T-helper 1 cell (primary cell): ENCODE measurements at regions not wholly inside any gene's neighbourhood (a gene's known extent, or its start where the extent isn't known, plus 50 kb on each side); places are given as distances from the start of the nearest gene placed in this dataset.

Experiments
- DNase-seq, 5 donors: peaks; one replicate each; pipeline ENCODE4 v3.0.0-alpha.2; 2012 to 2020

DNA sequence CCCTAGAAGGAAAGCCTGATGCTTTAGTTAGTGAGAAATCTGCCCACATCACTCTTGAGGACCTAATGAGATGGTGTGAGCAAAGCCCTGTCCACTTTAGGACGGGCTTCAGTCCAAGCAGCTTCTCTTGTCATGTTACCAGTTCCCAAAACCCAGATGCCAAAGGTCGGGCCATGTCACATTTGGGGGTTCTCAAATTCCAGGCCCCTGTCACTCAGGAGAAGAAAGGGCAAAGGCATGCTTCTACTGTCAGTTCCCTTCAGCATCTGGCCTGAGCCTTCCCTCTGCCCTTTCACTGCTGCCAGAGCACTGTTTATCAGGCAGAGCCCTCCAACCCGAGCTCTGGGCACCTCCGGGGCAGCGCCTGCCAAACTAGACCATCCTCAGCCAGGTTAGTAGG is 556.0 kb downstream of the BNC2 start:
- no peak for DNase-seq

- DNase-seq = no peak
These were observed 554.8 kb downstream of the BNC2 start for GRCh38 chr9:16315720-16316119.

GRCh38 chr9:16316456-16316855 is 554.0 kb downstream of the BNC2 start:
- no peak for DNase-seq

DNA sequence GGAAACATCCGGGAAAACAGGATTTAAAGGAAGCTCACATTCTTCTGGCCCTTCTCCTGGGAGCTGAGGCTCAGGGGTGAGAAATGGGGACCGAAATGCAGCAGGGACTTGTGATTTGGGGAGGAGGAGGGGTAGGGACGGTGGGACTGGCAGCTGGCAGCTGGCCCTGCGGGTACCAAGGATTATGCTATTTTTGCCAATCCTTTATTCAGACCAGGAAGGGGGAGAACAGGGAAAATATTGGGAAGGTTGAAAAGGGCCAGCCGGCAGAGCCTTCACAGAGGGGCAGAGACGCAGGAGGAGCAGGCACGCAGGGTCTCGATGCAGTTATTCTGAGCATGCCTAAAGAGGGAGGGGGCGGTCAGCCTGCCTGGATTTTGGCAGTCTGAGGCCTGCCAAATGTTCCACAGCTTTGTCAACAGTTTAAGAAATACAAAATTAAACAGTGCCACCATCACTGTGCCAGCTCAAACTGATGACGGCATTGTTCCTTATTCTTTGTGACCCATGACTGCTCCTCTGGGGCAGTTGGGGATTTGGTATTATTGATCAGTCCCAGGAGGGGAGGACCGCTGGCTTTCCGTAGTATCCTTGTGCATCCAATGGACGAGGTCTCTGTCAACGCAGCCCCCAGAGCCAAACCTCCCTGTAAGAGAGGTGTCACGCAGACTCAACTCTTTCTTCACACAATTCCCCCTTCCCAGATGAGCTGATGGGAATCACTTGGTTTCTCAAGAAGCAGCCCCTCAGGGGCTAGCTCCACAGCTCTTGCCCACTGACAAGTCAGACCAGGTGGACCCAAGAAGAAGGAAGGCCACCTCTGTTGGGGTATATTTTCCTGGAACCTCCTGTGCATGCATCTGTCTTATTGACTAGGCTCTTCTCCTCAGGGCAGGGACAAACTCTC is 553.3 kb downstream of the BNC2 start:
- no peak for DNase-seq

DNA sequence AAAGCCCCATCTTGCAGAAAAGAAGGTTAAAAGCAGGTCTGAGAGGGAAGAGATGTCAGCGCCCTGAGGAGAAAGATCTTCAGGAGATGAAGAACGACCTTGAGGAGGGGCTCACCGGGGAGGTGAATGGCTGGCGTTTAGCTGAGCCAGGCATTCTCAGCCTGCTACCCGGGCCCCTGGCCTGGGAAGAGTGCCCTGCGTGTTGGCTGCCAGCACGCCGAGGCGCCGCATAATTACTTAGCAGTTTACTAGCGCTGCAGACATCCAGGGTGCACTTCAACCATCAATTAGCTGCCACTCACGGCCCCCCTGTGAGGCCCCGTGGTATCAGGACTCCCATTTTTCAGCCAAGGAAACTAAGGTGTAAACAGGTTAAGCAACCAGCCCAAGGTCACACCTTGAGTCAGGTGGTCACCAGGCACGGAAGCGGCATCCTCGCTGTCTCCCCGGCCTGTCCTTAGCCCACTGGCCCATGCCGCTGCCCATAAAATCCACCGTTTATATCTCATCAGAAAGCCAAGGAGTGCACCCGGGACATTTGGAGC is 551.9 kb downstream of the BNC2 start:
- no peak for DNase-seq

DNA sequence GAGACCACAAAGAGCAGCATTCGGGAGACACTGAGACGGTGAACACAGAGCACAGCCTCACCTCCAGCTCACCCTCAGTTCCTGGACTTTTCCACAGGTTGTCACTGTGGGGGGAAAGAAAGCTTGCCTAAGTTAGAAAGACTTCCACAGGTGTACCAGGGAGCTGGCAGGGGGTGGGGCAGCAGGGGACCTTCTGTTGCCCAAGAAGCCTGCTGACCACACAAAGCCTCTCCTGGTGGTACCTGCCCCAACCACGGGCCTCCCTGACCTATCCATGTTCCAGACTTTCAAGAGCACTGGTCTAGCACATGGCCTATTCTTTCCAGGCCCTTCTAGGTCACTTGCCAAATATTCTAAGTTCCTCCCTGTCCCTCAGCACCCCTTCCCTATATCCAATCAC is 550.8 kb downstream of the BNC2 start:
- no peak for DNase-seq

DNA sequence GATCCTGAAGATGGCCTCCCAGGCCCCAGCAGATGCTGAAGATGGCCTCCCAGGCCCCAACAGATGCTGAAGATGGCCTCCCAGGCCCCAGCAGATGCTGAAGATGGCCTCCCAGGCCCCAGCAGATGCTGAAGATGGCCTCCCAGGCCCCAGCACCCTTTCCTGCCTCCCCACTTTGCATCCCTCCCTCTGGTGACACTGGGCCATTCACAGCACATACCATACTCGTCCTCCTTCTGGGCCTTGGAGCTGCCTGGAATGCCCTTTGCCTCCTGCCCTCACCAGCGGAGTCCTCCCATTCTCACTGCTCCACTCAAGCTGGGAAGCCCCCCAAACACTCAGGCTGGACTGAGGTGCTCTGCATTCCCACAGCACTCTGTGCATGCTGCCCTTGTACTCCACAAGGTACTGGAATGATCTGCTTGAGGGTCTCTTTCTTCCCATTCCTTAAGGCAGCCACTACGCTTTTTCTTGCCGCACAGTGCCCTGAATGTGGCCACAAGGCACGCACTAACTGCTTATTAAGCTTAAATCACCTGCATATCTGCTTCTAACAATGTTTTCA is 550.0 kb downstream of the BNC2 start:
- DNase-seq = no peak

DNA sequence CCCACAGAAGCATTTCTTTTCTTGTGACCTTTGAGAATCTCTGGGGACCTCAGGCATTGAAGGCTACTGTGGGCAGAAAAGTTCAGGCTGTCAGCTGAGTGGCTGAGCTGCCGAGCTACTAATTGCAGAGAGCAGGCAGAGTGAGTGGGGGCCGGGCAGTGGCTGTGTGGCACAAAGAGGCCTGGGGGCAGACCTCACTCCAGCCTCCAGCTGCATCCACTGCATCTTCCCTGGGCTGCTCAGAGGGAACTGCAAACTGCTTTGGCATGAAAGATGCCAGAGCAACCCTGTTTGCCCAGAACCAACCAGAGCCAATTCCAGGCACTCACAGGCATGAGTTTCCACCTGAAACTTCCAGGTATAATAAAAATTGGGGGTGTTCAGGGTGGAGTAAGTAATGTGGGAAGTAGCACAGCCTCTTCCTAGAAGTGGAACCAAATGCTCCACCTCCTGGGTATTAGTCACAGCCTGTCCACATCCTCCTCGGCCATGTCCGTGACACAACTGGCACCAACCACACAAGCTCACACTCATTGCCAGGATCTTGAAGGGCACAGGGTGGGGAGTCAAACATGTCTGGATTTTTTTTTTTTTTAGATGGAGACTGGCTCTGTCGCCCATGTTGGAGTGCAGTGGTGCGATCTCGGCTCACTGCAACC is 548.9 kb downstream of the BNC2 start:
- DNase-seq = no peak

DNA sequence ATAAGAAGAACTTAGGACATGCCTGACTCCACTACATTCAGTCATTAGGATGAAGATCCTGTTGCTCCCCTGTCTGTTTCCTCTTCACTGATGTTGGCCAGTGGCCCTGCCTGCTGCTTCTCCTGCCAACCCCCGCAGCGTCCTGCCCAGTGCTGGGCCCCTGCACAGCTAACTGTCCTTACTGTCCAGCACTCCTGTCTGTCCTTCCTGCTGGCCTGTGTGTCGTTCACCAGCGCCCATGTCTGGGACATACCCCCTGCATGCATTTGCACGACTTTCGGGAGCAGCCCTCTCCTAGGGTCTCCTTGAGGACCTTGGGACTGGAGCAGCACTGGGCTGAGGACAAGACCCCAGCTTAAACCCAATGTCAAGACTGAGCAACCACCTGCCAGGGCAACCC is 547.6 kb downstream of the BNC2 start:
- no peak for DNase-seq

DNA sequence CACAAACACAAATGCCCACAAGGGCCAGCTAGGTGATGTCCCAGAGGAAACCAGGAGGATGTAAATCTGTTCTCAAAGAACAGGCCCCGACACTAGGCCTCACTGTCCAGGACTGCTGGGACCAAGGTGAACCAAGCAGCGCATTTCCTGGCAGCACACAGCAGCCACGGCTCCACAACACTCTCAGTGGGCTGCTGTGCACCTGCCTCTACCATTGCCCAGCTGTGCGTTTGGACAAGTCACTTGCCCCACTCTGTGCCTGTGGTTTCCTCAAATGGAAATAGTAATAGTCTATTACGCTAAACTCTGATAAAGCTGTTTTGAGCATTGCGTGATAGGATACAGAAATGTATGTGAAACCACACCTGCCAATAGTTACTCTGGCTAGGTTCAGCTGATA is 544.5 kb downstream of the BNC2 start:
- DNase-seq = no peak

DNA sequence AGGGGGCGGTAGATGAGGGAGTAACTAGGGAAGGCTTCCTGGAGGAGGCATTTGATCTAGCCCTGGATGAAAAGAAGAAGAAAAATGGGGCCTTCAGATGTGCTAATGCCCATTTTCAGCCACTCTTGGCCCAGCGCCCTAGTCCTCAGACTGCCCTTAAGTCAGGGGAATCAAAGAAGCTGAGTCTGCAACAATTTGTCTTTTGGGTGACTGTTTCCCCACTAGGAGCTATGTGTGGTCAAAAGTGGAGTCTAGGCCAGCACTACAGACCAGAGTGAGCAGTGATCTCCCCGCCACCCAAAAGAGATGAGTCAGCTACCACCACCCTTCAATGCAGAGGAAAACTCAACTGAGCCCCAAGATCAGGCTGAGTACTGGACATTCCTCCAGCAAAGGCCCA is 542.1 kb downstream of the BNC2 start:
- no peak for DNase-seq

GRCh38 chr9:16329671-16330113 is 540.8 kb downstream of the BNC2 start:
- DNase-seq = no peak

- no peak for DNase-seq
These were observed 539.4 kb downstream of the BNC2 start for GRCh38 chr9:16331031-16331430.

DNA sequence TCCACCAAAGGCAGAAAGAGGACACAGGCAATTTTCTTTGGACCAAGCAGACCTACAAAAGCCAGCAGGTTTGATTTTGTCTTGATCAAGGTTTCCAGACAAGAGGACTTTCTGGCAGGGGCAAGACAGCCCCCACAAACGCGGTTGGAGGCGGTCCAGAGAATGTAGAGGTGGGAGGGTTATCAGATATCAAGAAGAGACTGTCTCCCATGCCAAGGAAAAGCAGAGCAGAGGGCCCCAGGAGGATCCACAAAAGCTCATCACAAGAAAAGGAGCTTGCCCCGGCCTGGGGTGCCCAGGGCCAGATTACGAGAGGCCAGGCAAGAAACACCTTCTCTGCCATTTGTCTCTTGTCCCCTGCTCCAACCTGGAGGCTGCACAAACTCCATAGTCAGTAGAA is 538.9 kb downstream of the BNC2 start:
- DNase-seq = no peak

GRCh38 chr9:16333691-16334090 is 536.8 kb downstream of the BNC2 start:
- no peak for DNase-seq

GRCh38 chr9:16335788-16336580 is 534.5 kb downstream of the BNC2 start:
- DNase-seq = no peak

DNA sequence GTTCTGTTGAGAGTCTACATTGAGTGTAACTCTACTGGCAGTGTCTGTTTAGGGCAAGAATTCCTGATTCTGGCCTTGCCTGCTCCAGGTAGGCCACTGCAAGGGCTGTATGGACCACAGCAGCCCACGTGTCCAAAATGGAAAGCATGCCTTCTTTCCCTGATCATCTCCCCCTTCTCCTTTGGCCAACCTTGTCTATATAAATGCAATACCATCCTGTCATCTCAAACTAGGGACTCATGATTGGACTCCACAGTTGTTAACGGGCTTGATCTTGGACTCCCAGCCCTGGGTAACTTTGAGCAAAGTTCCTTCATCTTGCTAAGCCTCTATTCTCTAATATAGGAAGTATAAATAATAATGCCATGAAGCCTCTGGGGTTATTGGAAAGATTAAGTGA is 533.6 kb downstream of the BNC2 start:
- DNase-seq = no peak

- DNase-seq = no peak
These were observed 533.0 kb downstream of the BNC2 start for GRCh38 chr9:16337322-16338029.

- DNase-seq = no peak
These were observed 529.3 kb downstream of the BNC2 start for GRCh38 chr9:16341177-16341576.

DNA sequence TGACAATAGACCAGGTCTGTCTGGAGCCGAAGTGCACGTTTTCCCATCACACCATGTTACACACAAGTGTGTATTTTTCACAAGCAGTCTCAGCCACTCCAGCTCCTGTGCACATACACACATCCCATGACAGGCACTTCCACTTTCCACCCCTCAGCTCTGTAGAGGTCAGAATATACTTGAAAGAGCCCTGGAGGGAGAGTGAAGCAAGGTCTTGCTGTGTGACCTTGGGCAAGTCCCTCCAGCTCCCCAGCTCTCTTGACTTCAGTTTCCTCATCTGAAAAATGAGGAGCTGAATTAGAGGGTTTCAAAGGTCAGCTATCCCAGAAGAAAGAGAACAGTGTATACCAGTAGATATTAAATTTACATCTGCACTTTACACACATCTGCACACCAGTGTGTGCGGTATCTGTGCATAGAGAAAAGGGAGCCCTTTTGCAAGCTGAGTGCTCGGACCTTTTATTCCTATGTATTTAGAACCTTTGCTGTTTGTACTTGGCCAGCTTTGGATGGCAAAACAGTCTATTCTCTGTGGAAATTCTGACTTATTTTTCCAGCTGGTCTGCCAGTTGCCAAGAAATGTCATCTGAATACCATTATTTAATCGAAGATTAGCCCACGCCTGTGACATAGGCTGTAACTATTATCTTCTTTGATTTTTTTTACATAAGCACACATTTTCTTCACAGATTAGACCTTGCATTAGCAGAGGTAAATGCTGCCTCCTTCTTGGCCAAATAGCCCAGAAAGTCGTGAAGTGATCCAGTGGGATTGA is 528.0 kb downstream of the BNC2 start:
- DNase-seq = no peak
